Left lobe of liver (tissue), 2 donors: ENCODE measurements at regions not wholly inside any gene's neighbourhood (a gene's known extent, or its start where the extent isn't known, plus 50 kb on each side); places are given as distances from the start of the nearest gene placed in this dataset.
A peak's percentile ranks its signal among the peaks of the same experiment; 100 is the strongest.
"Not testable (repeated sequence)": the region's sequence is repeated elsewhere in the genome, so short reads cannot be mapped to it uniquely, and the experiment has no call there.

Source experiments
- ATAC-seq: fragments of 200-7000 bp; cut with Tn5 transposase; one replicate; pipeline ENCODE4 v1.9.1; 2020; ENCODE audit warnings: mild to moderate bottlenecking, moderate library complexity
- DNase-seq: peaks from one replicate; pipeline ENCODE4 v3.0.0-alpha.2; 2020; ENCODE audit warnings: low spot score
- donor health status: DM: no; HTN: no; CAD: no; lungs with moderate emphysema.
- donor health status: DM: no; HTN: yes; CAD: no.

DNA sequence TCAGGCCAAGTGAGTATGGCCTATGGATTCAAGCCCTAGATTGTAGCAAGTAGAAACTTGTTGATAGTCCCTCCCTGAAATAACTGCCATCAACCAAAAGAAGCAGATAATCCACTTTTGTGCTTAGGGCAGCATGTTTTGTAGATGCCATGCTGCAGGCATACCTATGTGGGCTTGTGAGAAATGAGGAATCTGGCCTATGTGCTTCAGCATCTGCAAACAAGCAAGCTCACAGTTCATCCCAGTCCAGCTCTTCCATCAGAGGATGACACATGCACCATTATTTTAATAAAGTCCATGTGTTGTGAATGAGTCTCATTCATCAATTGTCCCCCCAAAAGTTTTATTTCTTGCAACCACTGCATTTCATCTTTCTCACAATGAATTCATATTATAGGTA is 421.9 kb upstream of the DIPK2B start:
- DNase-seq, result no peak
- ATAC-seq, result no peak

DNA sequence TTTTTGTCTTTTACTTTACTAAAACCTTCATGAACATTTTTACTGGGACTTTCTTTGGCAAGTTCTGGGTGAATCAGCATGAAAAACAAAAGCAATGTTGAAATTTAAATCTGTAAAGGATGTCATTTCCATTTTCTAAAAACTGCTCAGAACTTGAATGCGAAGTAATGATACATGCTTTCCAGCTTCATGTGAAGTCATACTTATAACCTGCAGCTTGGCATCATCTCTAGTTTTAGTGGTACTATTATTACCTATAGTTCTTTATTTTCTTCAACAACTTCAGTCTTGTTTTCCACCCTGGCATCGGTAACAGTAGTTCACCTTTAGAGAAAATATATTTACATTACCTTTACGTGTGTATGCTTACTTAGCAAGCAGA is 421.4 kb upstream of the DIPK2B start:
- no peak for DNase-seq

DNA sequence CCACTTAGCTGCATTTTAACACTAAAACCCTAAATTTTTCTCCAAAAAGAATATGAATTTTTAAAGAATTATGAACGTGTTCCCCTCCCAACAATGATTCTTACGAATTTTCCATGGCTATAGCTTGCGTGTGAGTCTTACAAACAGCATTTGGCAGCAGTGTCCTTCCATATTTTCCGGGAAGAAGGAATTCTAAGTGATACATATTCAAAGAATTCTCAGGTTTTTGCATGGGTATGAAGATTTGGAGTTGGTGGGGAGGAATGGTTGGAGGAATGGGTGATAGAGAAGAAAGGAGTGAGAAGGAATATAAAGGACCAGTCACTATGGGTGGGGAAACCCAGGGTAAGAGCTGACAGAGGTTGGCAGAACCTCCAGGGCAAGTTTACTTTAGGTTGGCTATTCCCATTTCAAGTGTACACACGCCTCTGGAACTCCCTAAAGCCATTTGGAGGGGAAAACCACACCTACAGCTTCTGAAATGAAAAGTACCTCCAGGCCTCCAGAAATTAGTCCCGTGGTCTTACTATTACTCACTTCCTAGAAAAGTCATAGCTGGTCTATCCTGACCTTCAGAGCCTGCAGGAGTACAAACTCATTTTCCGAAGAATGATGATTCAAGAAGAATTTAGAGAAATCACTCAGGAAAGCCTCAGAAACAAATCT is 420.8 kb upstream of the DIPK2B start:
- ATAC-seq, result no peak
- DNase-seq, result no peak

More for the DNA sequence above, 421.4 kb upstream of the DIPK2B start:
- no peak for ATAC-seq

DNA sequence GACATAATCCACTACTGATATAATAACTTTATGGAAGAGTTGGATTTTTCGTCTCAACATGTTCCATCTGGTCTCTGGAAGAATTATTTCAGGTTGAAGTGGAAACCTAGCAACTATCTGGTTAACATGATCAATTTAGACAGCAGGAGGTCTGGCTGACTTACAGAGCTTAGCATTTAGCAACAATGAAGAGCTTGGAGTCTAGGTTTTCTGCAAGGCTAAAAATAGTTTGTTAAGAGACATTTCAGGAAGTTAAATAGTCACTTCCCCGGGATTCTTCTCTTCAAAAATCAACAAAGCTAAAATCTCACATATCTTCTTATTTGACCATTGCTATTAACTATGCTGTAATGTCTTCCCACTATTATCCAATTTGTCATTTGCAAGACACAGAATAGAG is 418.6 kb upstream of the DIPK2B start:
- DNase-seq, result no peak
- no peak for ATAC-seq

DNA sequence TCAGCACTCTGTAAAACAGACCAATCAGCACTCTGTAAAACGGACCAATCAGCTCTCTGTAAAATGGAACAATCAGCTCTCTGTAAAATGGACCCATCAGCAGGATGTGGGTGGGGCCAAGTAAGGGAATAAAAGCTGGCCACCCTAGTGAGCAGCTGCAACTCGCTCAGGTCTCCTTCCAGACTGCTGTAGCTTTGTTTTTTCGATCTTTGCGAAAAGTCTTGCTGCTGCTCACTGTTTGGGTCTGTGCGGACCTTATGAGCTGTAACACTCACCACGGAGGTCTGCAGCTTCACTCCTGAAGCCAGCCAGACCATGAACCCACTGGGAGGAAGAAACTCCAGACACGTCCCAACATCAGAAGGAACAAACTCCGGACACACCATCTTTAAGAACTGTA is 414.9 kb upstream of the DIPK2B start:
- DNase-seq, ATAC-seq: not testable (repeated sequence)

DNA sequence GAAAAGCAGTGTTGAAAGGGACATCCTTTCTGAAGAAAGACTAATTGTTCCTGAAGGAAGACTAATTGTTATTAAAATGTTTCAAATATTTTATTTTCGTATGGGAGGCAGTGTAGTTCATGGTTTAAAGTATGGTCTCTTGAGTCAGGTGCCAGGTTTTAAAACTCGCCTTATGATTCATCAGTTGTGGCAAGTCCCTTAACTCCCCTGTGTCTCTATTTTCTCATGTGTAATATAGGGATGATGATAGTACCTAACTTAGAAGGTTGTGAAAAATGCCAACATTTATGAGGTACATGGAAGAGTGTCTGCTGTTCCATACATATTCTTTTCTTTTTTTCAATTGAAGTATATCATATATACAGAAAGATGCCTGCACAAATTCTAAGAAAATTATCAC is 414.2 kb upstream of the DIPK2B start:
- ATAC-seq (no peak), DNase-seq (no peak)

DNA sequence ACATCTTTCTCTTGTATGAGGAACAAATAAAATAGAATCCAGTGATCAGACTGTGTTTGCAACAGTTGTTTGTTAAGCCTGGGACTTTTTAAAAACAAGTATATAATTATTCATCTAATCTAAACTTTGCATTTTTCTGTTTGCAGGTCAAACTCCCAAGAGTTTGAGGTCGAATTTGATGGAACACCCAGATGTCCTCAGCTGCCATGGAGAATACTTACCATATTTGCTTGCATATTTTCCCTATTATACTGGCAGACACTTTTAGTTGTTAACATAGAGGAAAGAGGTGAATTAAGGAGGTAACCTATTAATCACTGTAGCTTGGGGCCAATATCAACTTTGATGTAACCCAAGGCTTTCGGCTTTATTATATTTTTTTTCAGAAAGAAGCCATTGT is 401.5 kb upstream of the DIPK2B start:
- DNase-seq, result no peak
- ATAC-seq, result no peak

DNA sequence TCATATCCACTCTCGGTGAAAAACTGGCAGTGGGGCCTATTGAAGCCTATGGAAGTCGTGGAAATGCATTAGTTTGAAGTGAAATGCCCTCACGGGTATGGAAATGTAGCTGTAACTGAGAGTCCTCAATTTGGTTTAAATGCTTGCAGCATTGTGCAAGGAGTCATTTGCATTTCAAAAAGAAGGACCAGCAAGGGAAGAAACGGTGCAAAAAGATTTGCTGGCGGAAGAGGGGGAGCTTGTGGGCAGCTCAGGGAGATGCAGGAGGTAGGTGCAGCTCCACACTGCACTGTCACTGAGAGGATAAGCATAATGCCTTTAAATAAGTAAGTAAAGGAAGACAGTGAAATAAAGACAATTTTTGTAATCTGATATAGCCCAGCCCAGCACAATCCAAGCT is 400.4 kb upstream of the DIPK2B start:
- DNase-seq (no peak), ATAC-seq (no peak)

DNA sequence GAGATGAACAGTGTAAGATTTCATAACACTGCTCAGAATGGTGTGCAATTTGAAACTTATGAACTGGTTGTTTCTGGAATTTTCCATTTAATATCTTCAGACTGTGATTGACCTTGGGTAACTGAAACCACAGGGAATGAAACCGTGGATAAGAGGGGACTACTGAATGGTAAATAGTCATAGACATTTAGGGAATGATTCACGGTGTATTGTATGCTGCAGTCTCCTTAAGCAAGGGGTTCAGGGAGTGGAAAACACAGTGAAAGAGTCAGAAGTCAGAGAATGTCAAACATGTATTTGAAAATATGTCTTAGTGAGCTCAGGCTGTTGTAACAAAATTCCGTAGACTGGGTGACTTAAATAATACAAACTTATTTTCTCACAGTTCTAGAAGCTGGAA is 398.2 kb upstream of the DIPK2B start:
- ATAC-seq, result no peak
- DNase-seq, result no peak

DNA sequence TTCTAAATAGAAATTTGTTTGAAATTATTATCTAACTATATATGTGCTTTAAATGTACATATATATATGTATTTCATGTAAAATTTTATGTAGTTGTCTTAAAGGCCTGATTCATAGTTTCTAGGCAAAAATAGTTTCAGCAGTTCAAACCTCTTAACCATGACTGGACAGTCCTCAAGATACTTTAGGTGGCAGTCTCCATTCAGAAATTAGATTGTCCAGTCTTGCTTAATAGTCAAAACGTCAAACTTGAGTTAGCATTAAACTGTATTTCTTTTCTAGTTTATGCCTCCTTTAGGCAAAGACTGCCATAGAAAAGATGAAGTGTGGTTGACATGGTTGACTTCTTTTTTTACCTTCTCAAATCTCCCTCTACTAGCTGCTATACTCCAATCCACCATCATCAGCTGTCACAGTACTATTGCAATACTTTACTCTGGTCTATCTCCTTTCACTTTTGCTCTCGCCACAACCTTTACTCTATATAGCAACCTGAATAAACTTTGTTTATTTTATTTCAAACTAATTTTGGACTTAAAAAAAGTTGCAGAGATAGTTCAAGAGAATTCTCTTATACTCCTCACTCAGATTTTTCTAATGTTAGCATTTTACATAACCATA is 395.6 kb upstream of the DIPK2B start:
- ATAC-seq (peak; percentile 72), DNase-seq (no peak)

DNA sequence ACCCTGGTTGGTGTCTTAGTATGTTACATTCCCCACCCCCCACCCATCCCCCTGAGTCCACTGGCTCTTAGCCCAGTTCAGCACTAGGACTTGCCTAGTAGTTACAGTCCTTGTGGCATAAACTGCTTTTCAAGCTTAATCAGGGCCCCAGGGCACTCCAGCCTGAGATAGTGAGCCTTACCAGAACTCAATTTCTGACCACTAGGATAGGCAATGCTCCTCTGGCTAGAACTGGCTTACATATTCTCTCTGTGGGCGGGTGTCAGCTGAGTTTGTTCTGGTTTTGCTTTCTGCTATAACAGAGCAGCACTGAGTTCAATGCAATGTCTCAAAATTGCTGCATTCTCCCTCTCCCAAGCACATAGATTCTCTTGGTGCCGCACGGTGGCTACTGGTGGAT is 391.4 kb upstream of the DIPK2B start:
- DNase-seq (no peak), ATAC-seq (no peak)

DNA sequence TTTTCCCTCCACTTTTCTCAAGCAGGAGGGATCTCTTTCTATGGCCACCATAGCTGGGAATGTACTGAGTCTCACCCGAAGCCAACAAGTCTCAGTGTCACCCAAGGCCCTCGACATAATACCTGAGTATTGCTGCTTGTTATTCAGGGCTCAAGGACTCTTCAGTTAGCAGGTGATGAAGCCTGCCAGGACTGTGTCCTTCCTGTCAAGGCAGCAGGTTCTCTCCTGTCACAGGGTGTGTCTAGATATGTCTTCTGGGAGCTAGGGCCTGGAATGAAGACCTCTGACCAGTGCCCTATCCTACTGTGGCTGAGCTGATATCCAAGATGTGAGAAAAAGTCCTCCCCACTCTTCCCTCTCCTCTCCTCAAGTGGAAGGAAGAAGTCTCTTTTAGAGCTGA is 391.0 kb upstream of the DIPK2B start:
- ATAC-seq, result no peak

DNA sequence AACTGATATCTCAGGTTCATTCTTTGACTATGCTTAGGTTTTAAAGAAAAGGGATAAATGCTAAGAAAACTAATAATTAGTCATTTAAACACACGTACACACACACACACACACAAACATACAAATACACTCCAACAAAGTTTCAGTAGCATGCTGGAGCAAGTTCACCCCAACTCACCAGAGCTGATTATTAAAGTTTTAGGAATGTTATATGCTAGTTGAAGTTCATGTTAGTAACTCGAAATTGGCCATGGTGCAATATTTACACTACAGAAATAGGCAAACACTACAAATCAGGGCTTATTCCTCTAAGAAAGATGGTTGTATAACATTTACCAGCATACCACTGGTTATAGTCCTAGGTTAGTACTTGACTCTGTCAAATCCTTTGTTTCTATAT is 384.0 kb upstream of the DIPK2B start:
- no peak for ATAC-seq

More for the DNA sequence above, 391.0 kb upstream of the DIPK2B start:
- no peak for DNase-seq

DNA sequence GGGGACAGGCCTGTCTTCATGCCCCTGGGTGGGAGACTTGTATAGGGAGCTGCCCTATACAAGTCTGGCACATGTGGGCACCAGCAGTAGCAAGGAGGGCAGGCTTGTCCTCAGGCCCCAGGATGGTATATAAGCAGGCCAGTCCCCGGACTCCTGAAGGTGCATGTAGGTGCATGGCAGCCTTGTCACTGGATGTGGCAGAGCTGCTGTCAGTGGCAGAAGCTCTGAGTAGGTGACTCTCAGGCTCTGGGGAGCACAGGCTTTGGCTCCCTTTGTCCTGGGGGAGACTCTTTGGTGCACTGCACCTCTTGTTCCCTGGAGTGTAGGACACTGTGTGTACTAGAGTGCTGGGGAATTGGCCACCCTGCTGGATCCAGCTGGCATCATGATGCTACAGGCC is 376.7 kb upstream of the DIPK2B start:
- no peak for ATAC-seq

More for the DNA sequence above, 384.0 kb upstream of the DIPK2B start:
- DNase-seq, result no peak

DNA sequence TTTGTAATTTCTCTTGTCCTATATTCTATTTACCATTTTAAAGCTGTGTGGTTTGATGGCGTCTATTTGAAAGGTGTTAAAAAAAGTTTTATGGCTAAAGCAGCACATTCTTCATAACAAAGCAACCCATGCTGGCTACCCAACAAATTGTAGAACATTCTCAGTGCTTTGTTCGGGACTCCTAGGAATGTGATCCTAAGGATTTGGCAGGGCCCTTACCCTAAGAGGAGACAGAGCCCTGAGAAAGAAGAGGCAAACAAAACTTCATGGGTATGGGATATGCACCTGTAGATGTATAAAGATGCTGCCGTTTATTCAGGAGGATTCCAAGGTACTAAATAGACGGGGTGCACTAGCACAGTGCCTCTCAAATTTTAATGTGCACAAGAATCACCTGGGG is 370.8 kb upstream of the DIPK2B start:
- DNase-seq (no peak), ATAC-seq (no peak)

More for the DNA sequence above, 376.7 kb upstream of the DIPK2B start:
- DNase-seq, result no peak

DNA sequence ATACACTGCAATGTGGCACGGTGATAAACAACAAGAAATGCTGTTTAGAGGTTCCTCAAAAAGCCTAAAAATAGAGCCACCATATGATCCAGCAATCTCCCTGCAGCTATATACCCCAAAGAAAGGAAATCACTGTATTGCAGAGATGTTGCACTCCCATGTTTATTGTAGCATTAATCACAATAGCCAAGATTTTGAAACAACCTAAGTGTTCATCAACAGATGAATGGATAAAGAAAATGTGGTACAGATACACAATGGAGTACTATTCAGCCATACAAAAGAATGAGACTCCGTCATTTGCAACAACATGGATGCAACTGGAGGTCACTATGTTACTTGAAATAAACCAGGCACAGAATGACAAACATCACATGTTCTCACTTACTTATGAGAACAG is 365.8 kb upstream of the DIPK2B start:
- ATAC-seq, result no peak

DNA sequence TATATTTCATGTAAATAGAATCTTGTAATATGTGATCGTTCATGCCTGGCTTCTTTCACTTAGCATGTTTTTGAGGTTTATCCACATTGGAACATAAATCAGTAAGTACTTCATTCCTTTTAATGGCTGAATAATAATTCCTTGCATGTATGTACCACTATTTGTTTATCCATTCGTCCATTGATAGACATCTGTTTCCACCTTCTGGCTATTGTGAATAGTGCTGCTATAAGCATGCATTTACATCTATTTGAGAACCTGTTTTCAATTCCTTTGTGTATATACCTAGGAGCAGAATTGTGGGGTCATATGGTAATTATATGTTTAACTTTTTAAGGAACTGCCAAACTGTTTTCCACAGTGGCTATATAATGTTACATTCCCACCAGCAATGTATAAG is 356.7 kb upstream of the DIPK2B start:
- DNase-seq (no peak), ATAC-seq (peak; percentile 47)

More for the DNA sequence above, 365.8 kb upstream of the DIPK2B start:
- DNase-seq, result no peak

DNA sequence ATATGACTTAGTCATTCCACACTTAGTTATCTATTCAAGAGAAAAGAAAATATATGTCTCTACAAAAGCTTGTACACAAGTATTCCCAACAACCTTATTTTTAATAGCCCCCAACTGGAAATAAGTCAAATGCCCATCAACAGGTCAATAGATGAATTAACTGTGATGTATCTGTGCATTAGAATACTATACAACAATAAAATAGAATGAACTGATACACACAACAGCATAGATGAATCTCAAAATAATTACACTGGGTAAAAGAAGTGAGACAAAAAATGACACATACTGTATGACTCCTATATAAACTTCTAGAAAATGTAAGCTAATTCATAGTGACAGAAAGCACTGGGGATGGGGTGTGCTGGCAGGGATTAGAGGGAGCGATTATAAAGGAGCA is 354.1 kb upstream of the DIPK2B start:
- ATAC-seq (no peak), DNase-seq (no peak)

DNA sequence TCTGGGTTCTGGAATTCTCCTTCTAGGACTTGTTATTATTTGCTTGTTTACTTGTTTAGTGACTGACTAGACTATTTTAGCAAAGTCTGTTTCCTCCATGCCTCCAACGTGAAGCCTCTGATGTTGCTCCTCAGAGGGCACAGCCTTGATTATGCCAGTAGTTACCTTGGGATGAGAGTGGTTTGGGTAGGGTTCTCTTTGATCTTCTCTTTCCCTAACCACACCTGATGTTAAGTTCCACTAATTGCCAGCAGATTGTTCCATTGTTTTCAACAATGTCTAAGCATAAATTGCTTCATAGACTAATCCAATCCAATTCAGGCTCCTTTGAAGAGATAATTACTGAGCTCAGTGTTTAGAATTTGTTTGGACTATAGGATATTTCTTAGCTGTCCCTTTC is 352.7 kb upstream of the DIPK2B start:
- DNase-seq, result no peak
- ATAC-seq, result no peak

DNA sequence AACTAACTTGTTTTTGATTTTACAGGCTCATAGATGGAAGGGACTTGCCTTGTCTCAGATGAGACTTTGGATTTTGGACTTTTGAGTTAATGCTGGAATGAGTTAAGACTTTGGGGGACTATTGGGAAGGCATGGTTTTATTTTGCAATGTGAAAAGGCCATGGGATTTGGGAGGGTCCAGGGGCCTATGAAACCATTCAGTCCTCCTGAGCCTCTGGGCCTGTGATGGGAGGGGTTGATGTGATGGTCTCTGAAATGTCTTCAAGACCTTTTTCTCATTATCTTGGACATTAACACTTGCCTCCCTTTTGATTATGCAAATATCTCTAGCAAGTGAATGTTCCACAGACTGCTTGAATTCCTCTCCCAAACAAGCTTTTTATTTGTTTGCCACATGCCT is 346.0 kb upstream of the DIPK2B start:
- DNase-seq, ATAC-seq: not testable (repeated sequence)

DNA sequence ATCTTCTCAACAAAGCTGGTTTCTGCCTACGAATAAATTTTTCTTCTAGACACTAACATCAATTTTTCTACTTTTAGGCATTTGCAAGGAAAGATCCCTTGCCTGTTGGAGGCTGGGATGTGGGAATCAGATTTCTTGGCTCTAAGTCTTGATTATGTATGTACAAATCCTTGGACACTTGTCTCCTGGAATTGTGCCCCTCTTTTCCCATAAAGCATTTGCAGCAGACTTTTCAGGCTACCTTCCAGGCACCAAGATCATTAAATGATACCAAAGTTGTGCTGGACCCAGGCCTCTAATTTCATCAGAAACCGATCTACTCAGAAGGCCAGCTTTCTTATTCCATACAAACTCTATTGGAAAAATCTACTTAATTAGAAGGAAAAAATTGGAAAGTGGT is 339.5 kb upstream of the DIPK2B start:
- DNase-seq (no peak), ATAC-seq (no peak)

DNA sequence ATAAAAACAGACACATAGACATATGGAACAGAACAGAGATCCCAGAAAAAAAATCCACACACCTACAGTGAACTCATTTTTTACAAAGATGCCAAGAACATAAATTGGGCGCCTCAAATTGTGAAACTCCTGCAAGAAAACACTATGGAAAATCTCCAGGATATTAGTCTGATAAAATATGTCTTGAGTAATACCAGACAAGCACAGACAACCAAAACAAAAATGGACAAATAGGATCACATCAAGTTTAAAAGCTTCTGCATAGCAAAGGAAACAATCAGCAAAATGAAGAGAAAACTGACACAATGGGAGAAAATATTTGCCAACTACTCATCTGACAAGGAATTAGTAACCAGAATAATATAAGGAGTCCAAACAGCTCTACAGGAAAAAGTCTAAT is 337.3 kb upstream of the DIPK2B start:
- ATAC-seq, result no peak

DNA sequence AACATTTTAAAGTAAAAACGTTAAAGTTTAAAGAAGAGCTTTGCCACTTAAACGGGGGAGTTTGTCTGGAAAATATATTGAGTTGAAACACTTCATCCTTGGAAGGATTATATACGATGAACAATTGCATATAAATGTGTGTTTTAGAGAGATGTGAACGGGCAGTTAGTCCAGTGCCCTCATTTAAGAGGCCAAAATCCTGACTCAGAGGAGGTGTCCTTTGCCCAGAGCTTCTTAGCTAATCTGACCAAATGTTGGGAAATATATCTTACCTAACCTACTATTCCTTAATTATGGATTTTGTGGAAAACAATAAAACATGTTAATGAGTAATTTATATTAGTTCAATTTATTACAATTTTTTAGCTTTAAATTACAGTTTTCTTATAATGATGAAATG is 327.2 kb upstream of the DIPK2B start:
- DNase-seq (no peak), ATAC-seq (peak; percentile 73)

More for the DNA sequence above, 337.3 kb upstream of the DIPK2B start:
- DNase-seq, result no peak
